H1 (cell line): ENCODE measurements at regions not wholly inside any gene's neighbourhood (a gene's known extent, or its start where the extent isn't known, plus 50 kb on each side); places are given as distances from the start of the nearest gene placed in this dataset.

Experiments used
- CTCF ChIA-PET: fragments of 300-600 bp; sonication (Branson Sonifier 250); formaldehyde crosslinking; loops from one replicate; lab custom pipeline; 2021; ENCODE audit not compliant: partially characterized antibody; lab: Charles Lee
- POLR2A ChIA-PET: fragments of 300-600 bp; sonication (Branson Sonifier 250); formaldehyde crosslinking; loops from one replicate; lab custom pipeline; 2021; ENCODE audit warnings: inconsistent platforms; ENCODE audit not compliant: partially characterized antibody; lab: Charles Lee
- DNase-seq, 2 experiments: peaks; one replicate each; pipeline versions ENCODE4 v3.0.0 to v3.0.0-alpha.2; 2010 to 2022; ENCODE audit warnings: low spot score in 2 of 2, low read depth in 1 of 2, mixed read lengths in 1 of 2
- FAIRE-seq: peaks from 2 replicates; lab custom pipeline; 2011; peaks lifted over from hg19 to GRCh38; lab: Jason Lieb, UNC
- H2AFZ ChIP-seq: 2 replicates; pipeline ENCODE4 v1.8.1; 2012; ENCODE audit warnings: low read length, inconsistent platforms
- H2AK5ac ChIP-seq: 2 replicates; pipeline ENCODE4 v1.6.1; 2013; ENCODE audit warnings: low read depth, low read length
- H2BK120ac ChIP-seq: replicated peaks from 2 replicates; pipeline ENCODE3; 2013; ENCODE audit warnings: low read depth, low read length, inconsistent platforms
- H2BK12ac ChIP-seq: 2 replicates; pipeline ENCODE4 v1.6.1; 2013; ENCODE audit warnings: low read depth, low read length
- H2BK15ac ChIP-seq: 2 replicates; pipeline ENCODE4 v1.6.1; 2013; ENCODE audit warnings: low read length
- H2BK20ac ChIP-seq: 2 replicates; pipeline ENCODE4 v1.6.1; 2013; ENCODE audit warnings: low read length
- H2BK5ac ChIP-seq: 2 replicates; pipeline ENCODE4 v1.6.1; 2013; ENCODE audit warnings: low read depth, low read length
- H3K14ac ChIP-seq: 2 replicates; pipeline ENCODE4 v1.6.1; 2013; ENCODE audit warnings: inconsistent platforms; ENCODE audit not compliant: insufficient read length
- H3K18ac ChIP-seq: 2 replicates; pipeline ENCODE4 v1.6.1; 2013; ENCODE audit warnings: low read length; ENCODE audit errors: extremely low read depth
- H3K23ac ChIP-seq: 2 replicates; pipeline ENCODE4 v1.6.1; 2013; ENCODE audit warnings: inconsistent platforms; ENCODE audit not compliant: insufficient read length
- H3K23me2 ChIP-seq: 2 replicates; pipeline ENCODE4 v1.6.1; 2013; ENCODE audit warnings: low read depth, low read length
- H3K27ac ChIP-seq: 2 replicates; pipeline ENCODE4 v1.6.1; 2011; ENCODE audit warnings: low read depth, low read length, inconsistent platforms
- H3K27me3 ChIP-seq, 4 experiments: replicated peaks in 1 of 4; 1 replicate in 1 of 4; 2 replicates in 3 of 4; pipeline versions ENCODE4 v1.6.1 to v1.8.1; 2011 to 2013; ENCODE audit warnings: low read length in 3 of 4, mild to moderate bottlenecking in 3 of 4, inconsistent platforms in 2 of 4, mixed read lengths in 2 of 4, moderate library complexity in 1 of 4; ENCODE audit not compliant: control insufficient read depth in 3 of 4, insufficient read depth in 3 of 4; ENCODE audit errors: extremely low read depth in 1 of 4
- H3K36me3 ChIP-seq, 4 experiments: 2 replicates each; pipeline versions ENCODE4 v1.6.1 to v1.8.1; 2011 to 2013; ENCODE audit warnings: mild to moderate bottlenecking in 4 of 4, low read length in 3 of 4, moderate library complexity in 2 of 4, control low read depth in 1 of 4, inconsistent platforms in 1 of 4; ENCODE audit not compliant: insufficient read depth in 4 of 4, control insufficient read depth in 2 of 4
- H3K4ac ChIP-seq: replicated peaks from 2 replicates; pipeline ENCODE3; 2013; ENCODE audit warnings: low read length, low read depth, mixed read lengths, inconsistent platforms; ENCODE audit not compliant: insufficient read length
- H3K4me1 ChIP-seq, 4 experiments: replicated peaks in 1 of 4; 1 replicate in 1 of 4; 2 replicates in 3 of 4; pipeline versions ENCODE4 v1.6.1 to v1.8.1; 2011 to 2013; ENCODE audit warnings: low read length in 3 of 4, inconsistent platforms in 2 of 4, mixed read lengths in 1 of 4; ENCODE audit not compliant: insufficient read depth in 4 of 4, control insufficient read depth in 3 of 4
- H3K4me2 ChIP-seq, 2 experiments: 2 replicates each; pipeline versions ENCODE4 v1.6.1 to v1.8.1; 2011 to 2013; ENCODE audit warnings: low read depth in 2 of 2, low read length in 2 of 2, control low read depth in 1 of 2, inconsistent platforms in 1 of 2, mild to moderate bottlenecking in 1 of 2; ENCODE audit not compliant: insufficient read depth in 1 of 2
- H3K4me3 ChIP-seq, 4 experiments: fragments of 200-600, 300-600 bp in 1 of 4; sonication (generic), shearing (Covaris generic), sonication (Bioruptor Twin) in 1 of 4; 2 replicates each; pipeline versions ENCODE4 v1.5.1 to v1.8.1; 2011 to 2016; ENCODE audit warnings: low read length in 4 of 4, low read depth in 3 of 4, control low read depth in 2 of 4, inconsistent platforms in 2 of 4, mild to moderate bottlenecking in 2 of 4, mixed read lengths in 1 of 4, moderate library complexity in 1 of 4; ENCODE audit not compliant: insufficient read depth in 2 of 4; ENCODE audit errors: extremely low read depth in 1 of 4
- H3K56ac ChIP-seq: replicated peaks from 2 replicates; pipeline ENCODE3; 2013; ENCODE audit warnings: low read depth, mild to moderate bottlenecking, mixed read lengths, low read length, inconsistent platforms; ENCODE audit not compliant: insufficient read length
- H3K79me1 ChIP-seq: 2 replicates; pipeline ENCODE4 v1.6.1; 2013; ENCODE audit warnings: low read depth, low read length, control low read depth
- H3K79me2 ChIP-seq, 2 experiments: 2 replicates each; pipeline versions ENCODE4 v1.6.1 to v1.8.1; 2012 to 2013; ENCODE audit warnings: low read length in 2 of 2, mild to moderate bottlenecking in 2 of 2, inconsistent platforms in 1 of 2; ENCODE audit not compliant: insufficient read depth in 2 of 2, control insufficient read depth in 1 of 2
- H3K9ac ChIP-seq, 4 experiments: replicated peaks in 1 of 4; 1 replicate in 1 of 4; 2 replicates in 3 of 4; pipeline versions ENCODE4 v1.6.1 to v1.8.1; 2011 to 2013; ENCODE audit warnings: low read depth in 3 of 4, low read length in 3 of 4, control low read depth in 2 of 4, mild to moderate bottlenecking in 2 of 4, moderate library complexity in 2 of 4, inconsistent platforms in 1 of 4; ENCODE audit errors: extremely low read depth in 1 of 4
- H3K9me3 ChIP-seq, 2 experiments: 2 replicates each; pipeline versions ENCODE4 v1.6.1 to v1.8.1; 2012 to 2013; ENCODE audit warnings: mild to moderate bottlenecking in 2 of 2, moderate library complexity in 2 of 2, control low read depth in 1 of 2, inconsistent platforms in 1 of 2, low read depth in 1 of 2, low read length in 1 of 2, mixed read lengths in 1 of 2; ENCODE audit not compliant: insufficient read depth in 2 of 2
- H4K20me1 ChIP-seq, 2 experiments: replicated peaks in 1 of 2; 2 replicates each; pipeline versions ENCODE3 to v1.8.1; 2011 to 2013; ENCODE audit warnings: inconsistent platforms in 2 of 2, low read length in 2 of 2, mild to moderate bottlenecking in 1 of 2; ENCODE audit not compliant: insufficient read depth in 2 of 2, control insufficient read depth in 1 of 2
- H4K5ac ChIP-seq: 2 replicates; pipeline ENCODE4 v1.6.1; 2013; ENCODE audit warnings: low read length, low read depth, mixed read lengths, inconsistent platforms; ENCODE audit not compliant: insufficient read length
- H4K8ac ChIP-seq: 2 replicates; pipeline ENCODE4 v1.8.0; 2013; ENCODE audit warnings: mild to moderate bottlenecking, moderate library complexity, low read length, inconsistent platforms; ENCODE audit not compliant: insufficient read depth; ENCODE audit errors: extremely low read depth
- H4K91ac ChIP-seq: replicated peaks from 2 replicates; pipeline ENCODE3; 2013; ENCODE audit warnings: low read length, mixed read lengths, inconsistent platforms; ENCODE audit not compliant: insufficient read length
- CEBPB ChIP-seq: IDR thresholded peaks from 2 replicates; pipeline ENCODE4 v1.6.1; 2012; ENCODE audit warnings: low read depth, low read length
- GABPA ChIP-seq: IDR thresholded peaks from 2 replicates; pipeline ENCODE4 v1.6.1; 2011; ENCODE audit warnings: mild to moderate bottlenecking, low read length, moderate library complexity, borderline replicate concordance; ENCODE audit not compliant: insufficient read depth
- KDM1A ChIP-seq: fragments of 200-600, 300-600 bp; sonication (generic); IDR thresholded peaks from 2 replicates; pipeline ENCODE4 v1.7.1; 2016; ENCODE audit warnings: mild to moderate bottlenecking, low read length, borderline replicate concordance
- KDM4A ChIP-seq: IDR thresholded peaks from one replicate; pipeline ENCODE4 v1.7.1; 2012; ENCODE audit warnings: low read depth, mild to moderate bottlenecking, moderate library complexity, low read length, inconsistent platforms; ENCODE audit not compliant: severe bottlenecking
- POU5F1 ChIP-seq: IDR thresholded peaks from 2 replicates; pipeline ENCODE4 v1.6.1; 2011; ENCODE audit warnings: low read depth, mild to moderate bottlenecking, low read length, moderate library complexity
- RXRA ChIP-seq: IDR thresholded peaks from 2 replicates; pipeline ENCODE4 v1.6.1; 2011; ENCODE audit warnings: low read depth, mild to moderate bottlenecking, low read length, moderate library complexity; ENCODE audit not compliant: insufficient read depth
- SIX5 ChIP-seq: IDR thresholded peaks from 2 replicates; pipeline ENCODE4 v1.6.1; 2011; ENCODE audit warnings: mild to moderate bottlenecking, low read depth, low read length
- SUZ12 ChIP-seq: fragments of 200-600 bp; sonication (generic); IDR thresholded peaks from 2 replicates; pipeline ENCODE4 v1.6.1; 2012; ENCODE audit warnings: mild to moderate bottlenecking, inconsistent platforms, low read length, moderate library complexity, mixed read lengths
- TBP ChIP-seq: IDR thresholded peaks from 2 replicates; pipeline ENCODE4 v1.6.1; 2011; ENCODE audit warnings: low read depth, low read length, improper control_type of control experiment
- WGBS, 2 experiments: shearing (Covaris generic) in 1 of 2; methylation state at CpG; one replicate each; pipeline versions ENCODE4 v1.1.6 to v1.1.7; 2013 to 2015; ENCODE audit warnings: low lambda C conversion rate in 2 of 2, mixed read lengths in 2 of 2, inconsistent platforms in 1 of 2, low coverage in 1 of 2, missing lambda C conversion rate in 1 of 2; ENCODE audit not compliant: insufficient replicate concordance in 2 of 2, insufficient coverage in 1 of 2, insufficient read length in 1 of 2; ENCODE audit errors: extremely low coverage in 1 of 2, missing lambda C conversion rate in 1 of 2; 5-methylcytosine and 5-hydroxymethylcytosine counted together
- TF ChIP-seq, protein P1 (sequence below): IDR thresholded peaks from 2 replicates; pipeline ENCODE4 v1.6.1; 2011; ENCODE audit warnings: low read length, improper control_type of control experiment

GRCh38 chr4:158444621-158445020 is 77.1 kb upstream of the RXFP1 start:
- Histone ChIP-seq H3K23me2 (no peaks in the 10 kb centered on the region), H2BK12ac (no peak overlapping the region), H2BK20ac (no peak overlapping the region), H3K56ac (no peak overlapping the region), H2BK15ac (no peak overlapping the region), H3K23ac (no peak overlapping the region), H2BK5ac (no peak overlapping the region), H2AFZ (no peak overlapping the region), H3K9ac (no peak overlapping the region), H3K4me3 (no peak overlapping the region), H3K79me2 (no peaks in the 10 kb centered on the region), H3K36me3 (no peaks in the 10 kb centered on the region), H3K9me3 (no peaks in the 10 kb centered on the region), H4K91ac (no peak overlapping the region), H2AK5ac (no peak overlapping the region), H2BK120ac (no peak overlapping the region), H3K18ac (no peak overlapping the region), H3K4ac (no peak overlapping the region), H3K27ac (no peak overlapping the region), H3K14ac (no peak overlapping the region), H3K79me1 (no peaks in the 10 kb centered on the region), H4K20me1 (no peaks in the 10 kb centered on the region), H3K27me3 (no peaks in the 10 kb centered on the region), H3K4me1 (no peaks in the 10 kb centered on the region), H3K4me2 (no peak overlapping the region), H4K8ac (no peak overlapping the region), H4K5ac (no peak overlapping the region)
- 89% methylated on average over 1 of the region's 1 CpG; no CpG with 5 or more reads in 1 of the 2 experiments for WGBS, 2 experiments
- no peak for FAIRE-seq
- ChIA-PET POLR2A (no interaction called here), CTCF (no interaction called here)
- no peak for DNase-seq
- TF ChIP-seq, protein P1, sequence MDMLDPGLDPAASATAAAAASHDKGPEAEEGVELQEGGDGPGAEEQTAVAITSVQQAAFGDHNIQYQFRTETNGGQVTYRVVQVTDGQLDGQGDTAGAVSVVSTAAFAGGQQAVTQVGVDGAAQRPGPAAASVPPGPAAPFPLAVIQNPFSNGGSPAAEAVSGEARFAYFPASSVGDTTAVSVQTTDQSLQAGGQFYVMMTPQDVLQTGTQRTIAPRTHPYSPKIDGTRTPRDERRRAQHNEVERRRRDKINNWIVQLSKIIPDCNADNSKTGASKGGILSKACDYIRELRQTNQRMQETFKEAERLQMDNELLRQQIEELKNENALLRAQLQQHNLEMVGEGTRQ: no peak
- TF ChIP-seq TBP (no peak), KDM4A (no peak), RXRA (no peak), SUZ12 (no peak), SIX5 (no peak), KDM1A (no peak), POU5F1 (no peak), CEBPB (no peak), GABPA (no peak)
